Lung (tissue), 11 donors: ENCODE measurements at regions not wholly inside any gene's neighbourhood (a gene's known extent, or its start where the extent isn't known, plus 50 kb on each side); places are given as distances from the start of the nearest gene placed in this dataset.

ENCODE experiments used
- ATAC-seq: fragments of 200-7000 bp; cut with Tn5 transposase; one replicate; pipeline ENCODE4 v1.9.1; 2020; ENCODE audit warnings: moderate number of reproducible peaks; ENCODE audit not compliant: insufficient read depth, low FRiP score
- DNase-seq, 3 donors: peaks; one replicate each; pipeline ENCODE4 v3.0.0-alpha.2; 2013 to 2017
- H3K27ac ChIP-seq, 2 donors: one replicate each; pipeline ENCODE4 v1.5.1; 2013; ENCODE audit warnings: mild to moderate bottlenecking in 2 of 2, moderate library complexity in 2 of 2, control low read depth in 1 of 2, inconsistent platforms in 1 of 2, low read depth in 1 of 2, low read length in 1 of 2
- H3K27me3 ChIP-seq, 3 donors: one replicate each; pipeline ENCODE4 v1.5.1; 2013; ENCODE audit warnings: low read length in 2 of 3; ENCODE audit not compliant: control insufficient read depth in 3 of 3, insufficient read depth in 3 of 3
- H3K36me3 ChIP-seq, 4 donors: one replicate each; pipeline ENCODE4 v1.5.1; 2013; ENCODE audit warnings: low read length in 4 of 4, mild to moderate bottlenecking in 1 of 4, moderate library complexity in 1 of 4; ENCODE audit not compliant: control insufficient read depth in 4 of 4, insufficient read depth in 4 of 4
- H3K4me1 ChIP-seq, 5 donors: one replicate each; pipeline ENCODE4 v1.5.1; 2013; ENCODE audit warnings: low read length in 5 of 5, mild to moderate bottlenecking in 2 of 5, moderate library complexity in 1 of 5; ENCODE audit not compliant: control insufficient read depth in 5 of 5, insufficient read depth in 5 of 5
- H3K4me3 ChIP-seq: one replicate; pipeline ENCODE4 v1.5.1; 2013; ENCODE audit warnings: mild to moderate bottlenecking, control low read depth, moderate library complexity
- H3K9ac ChIP-seq, 2 donors: one replicate each; pipeline ENCODE4 v1.5.1; 2013; ENCODE audit warnings: low read length in 2 of 2, control low read depth in 1 of 2; ENCODE audit not compliant: insufficient read depth in 1 of 2
- H3K9me3 ChIP-seq, 4 donors: one replicate each; pipeline ENCODE4 v1.5.1; 2013; ENCODE audit warnings: low read length in 3 of 4, mild to moderate bottlenecking in 1 of 4, moderate library complexity in 1 of 4; ENCODE audit not compliant: control insufficient read depth in 4 of 4, insufficient read depth in 3 of 4
- WGBS, 2 donors: extraction: QIAGEN DNeasy Blood & Tissue Kit; methylation state at CpG; one replicate each; pipeline ENCODE4 v1.1.7; 2013; 5-methylcytosine and 5-hydroxymethylcytosine counted together
- TF ChIP-seq, protein P1 (sequence below): IDR thresholded peaks from 2 replicates; pipeline ENCODE4 v1.5.1; 2012; ENCODE audit warnings: mild to moderate bottlenecking; ENCODE audit errors: control extremely low read depth, extremely low read depth
- donor health status: control.
- donor health status: control.
- donor health status: Bipolar disorder and iron deficiency.
- donor health status: healthy.
- donor health status: DM: yes; HTN: yes; CAD: no.

DNA sequence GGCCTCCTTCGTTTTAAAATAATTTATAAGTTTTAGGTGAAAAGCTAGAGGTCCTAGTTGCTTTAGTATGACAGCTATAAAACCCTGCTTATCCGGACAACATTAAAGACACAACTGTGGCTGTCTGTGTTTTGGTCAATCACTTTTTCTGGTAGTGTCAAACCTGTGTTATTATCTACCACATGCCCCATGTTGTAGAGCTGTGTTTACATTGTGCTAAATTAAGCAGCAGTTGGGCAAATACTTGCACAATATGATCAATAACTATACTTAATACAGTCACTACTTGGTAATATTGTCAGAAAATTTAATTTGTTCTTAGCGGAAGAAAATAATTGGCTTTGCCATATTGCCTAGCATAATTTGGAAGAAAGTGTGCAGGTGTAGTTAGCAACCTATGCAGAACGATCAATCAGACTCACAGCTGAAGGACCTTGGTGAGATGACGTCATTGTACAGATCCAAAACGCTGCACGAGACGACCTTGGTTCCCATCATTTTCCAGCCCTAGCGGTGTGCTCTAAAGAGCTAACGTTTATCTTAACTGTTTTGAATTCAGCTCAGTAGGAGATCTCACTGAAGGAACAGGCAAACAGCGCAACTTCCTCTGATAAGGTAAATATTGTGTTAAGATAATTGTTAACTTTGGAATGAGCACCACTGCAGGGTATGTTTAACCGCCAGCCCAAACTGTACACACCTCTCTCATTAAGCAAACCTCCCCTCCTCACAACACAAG lies 476.6 kb downstream of the IRS2 start:
- TF ChIP-seq, protein P1, sequence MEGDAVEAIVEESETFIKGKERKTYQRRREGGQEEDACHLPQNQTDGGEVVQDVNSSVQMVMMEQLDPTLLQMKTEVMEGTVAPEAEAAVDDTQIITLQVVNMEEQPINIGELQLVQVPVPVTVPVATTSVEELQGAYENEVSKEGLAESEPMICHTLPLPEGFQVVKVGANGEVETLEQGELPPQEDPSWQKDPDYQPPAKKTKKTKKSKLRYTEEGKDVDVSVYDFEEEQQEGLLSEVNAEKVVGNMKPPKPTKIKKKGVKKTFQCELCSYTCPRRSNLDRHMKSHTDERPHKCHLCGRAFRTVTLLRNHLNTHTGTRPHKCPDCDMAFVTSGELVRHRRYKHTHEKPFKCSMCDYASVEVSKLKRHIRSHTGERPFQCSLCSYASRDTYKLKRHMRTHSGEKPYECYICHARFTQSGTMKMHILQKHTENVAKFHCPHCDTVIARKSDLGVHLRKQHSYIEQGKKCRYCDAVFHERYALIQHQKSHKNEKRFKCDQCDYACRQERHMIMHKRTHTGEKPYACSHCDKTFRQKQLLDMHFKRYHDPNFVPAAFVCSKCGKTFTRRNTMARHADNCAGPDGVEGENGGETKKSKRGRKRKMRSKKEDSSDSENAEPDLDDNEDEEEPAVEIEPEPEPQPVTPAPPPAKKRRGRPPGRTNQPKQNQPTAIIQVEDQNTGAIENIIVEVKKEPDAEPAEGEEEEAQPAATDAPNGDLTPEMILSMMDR: no peak
- Histone ChIP-seq H3K36me3 (no peaks in the 10 kb centered on the region), H3K4me3 (no peak overlapping the region), H3K9me3 (no peaks in the 10 kb centered on the region), H3K4me1 (peaks cover 0 to 5% (median 0%) of the 10 kb centered on the region in 5 donors), H3K27me3 (no peaks in the 10 kb centered on the region), H3K9ac (no peak overlapping the region), H3K27ac (no peak overlapping the region)
- WGBS, 2 donors: 53 to 75% methylated on average over 12 of the region's 12 CpGs
- no peak for DNase-seq
- ATAC-seq: no peak

DNA sequence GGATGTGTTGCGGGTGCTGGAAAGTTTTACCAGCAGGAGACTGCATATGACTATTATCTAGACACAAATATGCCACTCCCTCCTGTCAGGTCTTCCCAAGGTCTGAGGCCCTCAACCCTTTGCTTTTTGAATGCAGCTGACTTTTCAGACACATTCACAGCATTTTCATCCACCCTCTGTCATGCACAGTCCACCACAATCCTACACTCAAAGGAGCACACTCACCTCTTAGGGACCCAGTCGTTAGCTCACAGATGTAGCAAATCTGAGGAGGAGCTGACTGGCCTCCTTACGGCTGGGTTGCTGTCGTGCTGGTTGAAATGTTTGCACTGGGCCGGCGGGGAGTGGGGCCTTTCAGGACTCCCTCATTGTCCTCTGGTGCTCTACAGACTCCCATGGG lies 479.4 kb downstream of the IRS2 start:
- TF ChIP-seq, protein P1: no peak
- H3K9ac ChIP-seq: no peak overlapping the region
- no peaks in the 10 kb centered on the region for H3K36me3 ChIP-seq
- no peak overlapping the region for H3K4me3 ChIP-seq
- peaks cover 0 to 5% (median 0%) of the 10 kb centered on the region in 5 donors for H3K4me1 ChIP-seq
- H3K27me3 ChIP-seq: no peaks in the 10 kb centered on the region
- no peak for ATAC-seq
- whole genome bisulfite sequencing, 2 donors: 83 to 93% methylated on average over 6 of the region's 6 CpGs
- no peak overlapping the region for H3K27ac ChIP-seq
- H3K9me3 ChIP-seq: no peaks in the 10 kb centered on the region
- DNase-seq: no peak

DNA sequence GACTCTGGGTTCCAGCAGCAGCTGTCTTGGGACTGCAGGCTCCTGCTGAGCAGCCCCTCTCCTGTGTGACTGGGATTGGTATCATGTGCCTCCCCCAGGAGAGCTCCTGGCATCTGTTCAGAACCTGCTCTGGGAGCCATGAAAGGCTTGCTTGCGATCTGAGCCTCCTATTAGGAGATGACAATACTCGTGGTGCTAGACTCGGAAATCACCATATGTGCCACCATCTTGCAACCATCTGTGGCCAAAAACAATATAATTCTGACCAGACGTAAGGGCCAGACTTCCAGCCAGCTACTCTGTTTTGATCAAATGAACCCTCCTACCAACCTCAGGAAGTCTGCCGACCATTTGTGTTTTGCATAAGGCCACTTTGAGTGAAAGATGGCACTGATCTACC lies 484.7 kb downstream of the IRS2 start:
- ATAC-seq (no peak), DNase-seq (no peak)
- no peak overlapping the region for H3K27ac ChIP-seq
- 87 to 90% methylated on average over 5 of the region's 5 CpGs for WGBS, 2 donors
- TF ChIP-seq, protein P1: no peak
- no peaks in the 10 kb centered on the region for H3K36me3 ChIP-seq
- no peaks in the 10 kb centered on the region for H3K4me1 ChIP-seq
- no peaks in the 10 kb centered on the region for H3K27me3 ChIP-seq
- H3K4me3 ChIP-seq: no peak overlapping the region
- no peaks in the 10 kb centered on the region for H3K9me3 ChIP-seq
- no peak overlapping the region for H3K9ac ChIP-seq

DNA sequence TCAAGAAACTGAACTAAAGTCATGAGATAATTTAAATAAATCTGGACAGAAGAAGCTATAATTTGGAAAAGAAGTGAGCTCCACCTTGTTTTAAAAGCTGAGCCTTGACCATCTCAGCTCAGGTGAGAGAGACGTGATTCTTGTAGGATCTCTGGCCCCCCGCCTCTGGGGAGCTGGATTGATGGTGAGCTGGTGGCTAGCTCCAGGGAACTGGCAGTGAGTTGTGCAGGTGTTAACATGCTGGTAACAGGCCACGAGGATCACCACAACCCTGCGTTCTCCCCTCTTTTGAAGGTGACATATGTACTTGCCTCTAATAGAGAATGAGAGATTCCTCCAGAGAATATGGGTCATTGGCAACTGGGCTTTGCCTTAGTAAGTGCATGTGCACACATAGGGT lies 485.1 kb downstream of the IRS2 start:
- Histone ChIP-seq H3K36me3 (no peaks in the 10 kb centered on the region), H3K27me3 (no peaks in the 10 kb centered on the region), H3K9ac (no peak overlapping the region), H3K9me3 (no peaks in the 10 kb centered on the region), H3K27ac (no peak overlapping the region), H3K4me3 (no peak overlapping the region), H3K4me1 (no peaks in the 10 kb centered on the region)
- WGBS, 2 donors: 87 to 92% methylated on average over 4 of the region's 4 CpGs
- no peak for ATAC-seq
- no peak for DNase-seq
- TF ChIP-seq, protein P1: no peak
